ENCODE measurements at regions not wholly inside any gene's neighbourhood (a gene's known extent, or its start where the extent isn't known, plus 50 kb on each side); places are given as distances from the start of the nearest gene placed in this dataset.

- Histone ChIP-seq H3K9me3 (ENCODE audit: control insufficient read depth in 4 of 4, low read length in 3 of 4) (no peaks in the 10 kb centered on the region), H3K27ac (ENCODE audit: low read depth in 1 of 2, low read length in 2 of 2) (no peak overlapping the region), H3K36me3 (ENCODE audit: control insufficient read depth in 4 of 4, insufficient read depth in 3 of 4, low read depth in 1 of 4, low read length in 3 of 4) (no peaks in the 10 kb centered on the region), H3K9ac (ENCODE audit: low read depth in 1 of 2, low read length in 2 of 2) (no peak overlapping the region), H3K4me3 (ENCODE audit: low read depth in 1 of 3, low read length in 3 of 3) (no peak overlapping the region), H3K27me3 (ENCODE audit: control insufficient read depth in 4 of 4, insufficient read depth in 4 of 4, low read length in 3 of 4) (no peaks in the 10 kb centered on the region), H3K4me1 (ENCODE audit: control insufficient read depth in 4 of 4, insufficient read depth in 4 of 4, low read length in 3 of 4) (no peaks in the 10 kb centered on the region)
- DNase-seq (ENCODE audit: low spot score) = no peak
- TF ChIP-seq TAF1 (conservative IDR thresholded peaks at IDR 0.05) (no peak), YY1 (IDR thresholded peaks at IDR 0.05) (no peak), RAD21 (IDR thresholded peaks at IDR 0.05) (no peak), ZBTB33 (IDR thresholded peaks at IDR 0.05) (no peak), SP1 (IDR thresholded peaks at IDR 0.05) (no peak), MAX (IDR thresholded peaks at IDR 0.05) (no peak), FOXA2 (IDR thresholded peaks at IDR 0.05) (no peak), REST (IDR thresholded peaks at IDR 0.05) (no peak), ATF3 (IDR thresholded peaks at IDR 0.05) (no peak), EGR1 (IDR thresholded peaks at IDR 0.05; ENCODE audit: low read depth in 2 of 2) (no peak), NR2F2 (IDR thresholded peaks at IDR 0.05) (no peak), CTCF (IDR thresholded peaks at IDR 0.05; ENCODE audit: low read depth, low read length, missing input control) (no peak), GABPA (IDR thresholded peaks at IDR 0.05 in 1 of 2, conservative IDR thresholded peaks at IDR 0.05 in 1 of 2) (no peak), HNF4A (conservative IDR thresholded peaks at IDR 0.05) (no peak), HNF4G (IDR thresholded peaks at IDR 0.05) (no peak), JUND (IDR thresholded peaks at IDR 0.05) (no peak)
Observed at GRCh38 chr17:71495420-71495819, 625.4 kb upstream of the SOX9 start.

- no peak overlapping the region for H3K9ac ChIP-seq (ENCODE audit: low read depth in 1 of 2, low read length in 2 of 2)
- H3K27ac ChIP-seq (ENCODE audit: low read depth in 1 of 2, low read length in 2 of 2) = no peak overlapping the region
- no peaks in the 10 kb centered on the region for H3K27me3 ChIP-seq (ENCODE audit: control insufficient read depth in 4 of 4, insufficient read depth in 4 of 4, low read length in 3 of 4)
- no peaks in the 10 kb centered on the region for H3K4me1 ChIP-seq (ENCODE audit: control insufficient read depth in 4 of 4, insufficient read depth in 4 of 4, low read length in 3 of 4)
- H3K4me3 ChIP-seq (ENCODE audit: low read depth in 1 of 3, low read length in 3 of 3) = no peak overlapping the region
- H3K36me3 ChIP-seq (ENCODE audit: control insufficient read depth in 4 of 4, insufficient read depth in 3 of 4, low read depth in 1 of 4, low read length in 3 of 4) = no peaks in the 10 kb centered on the region
- WGBS = 85% methylated on average over 2 of the region's 2 CpGs
- TF ChIP-seq FOXA2 (IDR thresholded peaks at IDR 0.05) (no peak), SP1 (IDR thresholded peaks at IDR 0.05) (no peak), FOXA1 (IDR thresholded peaks at IDR 0.05) (no peak), REST (IDR thresholded peaks at IDR 0.05) (no peak), TAF1 (conservative IDR thresholded peaks at IDR 0.05) (no peak)
- no peaks in the 10 kb centered on the region for H3K9me3 ChIP-seq (ENCODE audit: control insufficient read depth in 4 of 4, low read length in 3 of 4)
- no peak for DNase-seq (ENCODE audit: low spot score)
Observed at GRCh38 chr17:71496552-71496951, 624.3 kb upstream of the SOX9 start.

All from liver (tissue), 8 donors.